ENCODE measurements at regions not wholly inside any gene's neighbourhood (a gene's known extent, or its start where the extent isn't known, plus 50 kb on each side); places are given as distances from the start of the nearest gene placed in this dataset.

GRCh38 chr12:77354766-77355362 is 289.5 kb upstream of the E2F7 start:
- TF ChIP-seq CTCF (IDR thresholded peaks at IDR 0.05) (no peak), POLR2A (IDR thresholded peaks at IDR 0.05) (no peak)

Measured in adrenal gland (tissue), 5 donors.